LNCAP (cell line): ENCODE measurements at regions not wholly inside any gene's neighbourhood (a gene's known extent, or its start where the extent isn't known, plus 50 kb on each side); places are given as distances from the start of the nearest gene placed in this dataset.

Experiments
- TF ChIP-seq, protein P1 (sequence below): fragments of 450-650 bp; IDR thresholded peaks from 2 replicates; pipeline ENCODE4 v1.5.1; 2017; ENCODE audit warnings: mild to moderate bottlenecking

DNA sequence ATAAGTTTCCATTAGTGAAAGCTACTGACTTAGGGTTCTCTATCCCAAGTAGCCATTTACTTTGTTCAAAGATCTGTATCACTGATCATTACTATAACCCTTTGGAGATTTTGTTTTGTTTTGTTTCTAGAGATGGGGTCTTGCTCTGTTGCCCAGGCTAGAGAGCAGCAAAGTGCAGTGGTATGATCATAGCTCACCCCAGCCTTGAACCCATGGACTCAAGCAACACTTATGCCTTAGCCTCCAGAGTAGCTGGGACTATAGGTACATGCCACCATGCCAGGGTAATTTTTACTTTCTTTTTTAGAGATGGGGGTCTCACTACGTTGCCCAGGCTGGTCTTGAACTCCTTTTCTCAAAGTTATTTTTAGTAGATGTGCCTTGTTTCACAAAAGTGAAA is 154.7 kb downstream of the KCNJ2 start:
- TF ChIP-seq, protein P1, sequence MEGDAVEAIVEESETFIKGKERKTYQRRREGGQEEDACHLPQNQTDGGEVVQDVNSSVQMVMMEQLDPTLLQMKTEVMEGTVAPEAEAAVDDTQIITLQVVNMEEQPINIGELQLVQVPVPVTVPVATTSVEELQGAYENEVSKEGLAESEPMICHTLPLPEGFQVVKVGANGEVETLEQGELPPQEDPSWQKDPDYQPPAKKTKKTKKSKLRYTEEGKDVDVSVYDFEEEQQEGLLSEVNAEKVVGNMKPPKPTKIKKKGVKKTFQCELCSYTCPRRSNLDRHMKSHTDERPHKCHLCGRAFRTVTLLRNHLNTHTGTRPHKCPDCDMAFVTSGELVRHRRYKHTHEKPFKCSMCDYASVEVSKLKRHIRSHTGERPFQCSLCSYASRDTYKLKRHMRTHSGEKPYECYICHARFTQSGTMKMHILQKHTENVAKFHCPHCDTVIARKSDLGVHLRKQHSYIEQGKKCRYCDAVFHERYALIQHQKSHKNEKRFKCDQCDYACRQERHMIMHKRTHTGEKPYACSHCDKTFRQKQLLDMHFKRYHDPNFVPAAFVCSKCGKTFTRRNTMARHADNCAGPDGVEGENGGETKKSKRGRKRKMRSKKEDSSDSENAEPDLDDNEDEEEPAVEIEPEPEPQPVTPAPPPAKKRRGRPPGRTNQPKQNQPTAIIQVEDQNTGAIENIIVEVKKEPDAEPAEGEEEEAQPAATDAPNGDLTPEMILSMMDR, result no peak

GRCh38 chr17:70327279-70327678 is 157.9 kb downstream of the KCNJ2 start:
- TF ChIP-seq, protein P1, result no peak

GRCh38 chr17:70327723-70328122 is 158.4 kb downstream of the KCNJ2 start:
- TF ChIP-seq, protein P1, result no peak

GRCh38 chr17:70329721-70330120 is 160.4 kb downstream of the KCNJ2 start:
- TF ChIP-seq, protein P1, result no peak

- TF ChIP-seq, protein P1, result no peak
Measured at GRCh38 chr17:70332356-70333210, 163.3 kb downstream of the KCNJ2 start.

DNA sequence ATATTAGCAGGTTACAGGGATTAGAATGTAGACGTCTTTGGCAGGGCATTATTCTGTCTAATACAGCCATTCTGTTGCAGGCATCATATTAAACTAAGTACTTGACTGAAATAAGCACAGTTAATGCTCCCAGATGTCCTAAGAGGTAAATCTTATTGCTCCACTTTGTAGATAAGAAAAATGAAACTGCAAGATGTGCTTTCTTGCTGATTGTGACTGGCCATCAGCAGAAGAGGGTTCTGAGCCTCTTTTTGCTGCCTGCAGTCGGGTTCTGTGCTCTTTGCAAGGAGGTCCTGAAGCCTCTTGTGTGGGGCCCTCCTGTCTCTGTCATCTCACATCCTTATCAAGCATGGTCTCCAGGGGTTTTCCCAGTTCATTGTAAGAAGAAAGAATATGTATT is 167.1 kb downstream of the KCNJ2 start:
- TF ChIP-seq, protein P1, result no peak

DNA sequence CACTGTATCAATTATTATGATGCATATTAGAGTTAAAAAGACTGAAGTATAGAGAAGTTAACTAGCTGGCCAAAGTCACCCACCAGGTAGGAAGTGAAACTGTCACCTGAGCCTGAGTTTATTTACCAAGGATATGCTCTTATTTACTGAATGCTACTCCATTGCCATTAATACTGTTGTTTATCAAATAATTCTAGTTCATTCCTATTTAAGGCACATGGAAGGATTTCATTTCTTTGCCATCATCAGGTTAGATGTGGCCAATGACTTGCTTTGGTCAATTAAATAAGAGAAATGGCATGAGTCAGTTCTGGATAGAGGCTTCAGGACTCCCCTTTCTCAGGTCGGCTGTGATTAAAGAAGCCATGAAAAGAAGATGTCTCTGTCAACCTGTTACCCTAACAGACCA is 169.6 kb downstream of the KCNJ2 start:
- TF ChIP-seq, protein P1, result no peak
